ENCODE measurements at regions not wholly inside any gene's neighbourhood (a gene's known extent, or its start where the extent isn't known, plus 50 kb on each side); places are given as distances from the start of the nearest gene placed in this dataset.

- H3K4me1 Mint-ChIP-seq (ENCODE audit: low read depth), result no peaks in the 10 kb centered on the region
- intact Hi-C loops (cut with micrococcal nuclease), result no loop called here
- DNase-seq (ENCODE audit: low spot score), result no peak
- H3K27ac Mint-ChIP-seq, result no peak overlapping the region
- no peaks in the 10 kb centered on the region for H3K36me3 Mint-ChIP-seq (ENCODE audit: low read depth)
- no peak overlapping the region for H3K4me3 Mint-ChIP-seq
- H3K9me3 Mint-ChIP-seq, result no peaks in the 10 kb centered on the region
- H3K27me3 Mint-ChIP-seq (ENCODE audit: insufficient read depth), result no peaks in the 10 kb centered on the region
Measured at GRCh38 chr2:120854014-120854620, 118.4 kb downstream of the GLI2 start.

DNA sequence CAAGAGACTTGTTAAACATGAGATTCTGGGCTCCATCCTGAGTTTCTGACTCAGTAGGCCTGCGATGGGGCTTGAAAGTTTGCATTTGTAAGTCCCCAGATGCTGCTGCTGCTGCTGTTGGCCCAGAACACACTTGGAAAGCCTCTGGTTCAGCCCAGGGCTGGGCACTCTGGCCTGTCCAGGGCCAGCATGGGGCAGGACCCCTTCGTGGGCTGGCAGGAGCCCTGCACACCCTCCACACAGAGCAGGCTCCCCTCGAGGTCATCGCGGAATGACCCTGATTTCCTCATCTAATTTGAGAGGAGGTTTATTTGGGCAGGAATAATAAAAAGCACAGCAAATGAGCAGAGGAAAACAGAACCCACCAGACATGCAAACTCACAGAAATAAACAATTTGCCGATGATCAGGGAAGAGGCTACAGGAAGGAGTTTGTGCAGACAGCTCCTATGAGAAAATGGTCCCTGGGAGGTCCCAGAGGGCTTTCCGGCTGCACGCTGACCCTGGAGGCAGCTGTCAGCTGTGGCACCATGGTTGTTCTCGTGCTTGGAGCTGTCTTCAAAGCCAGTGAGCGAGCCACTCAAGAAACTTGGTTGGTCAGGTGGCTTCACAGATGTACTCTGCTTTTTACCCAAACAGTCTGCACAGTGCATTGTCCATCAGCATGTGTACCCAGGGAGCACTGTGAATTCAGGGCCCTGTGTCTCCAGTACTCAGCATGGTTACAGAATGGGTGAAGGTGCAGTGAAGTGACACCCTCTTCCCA, 119.3 kb downstream of the GLI2 start:
- no peak for DNase-seq (ENCODE audit: low spot score)
- Mint-ChIP-seq H3K27ac (no peak overlapping the region), H3K36me3 (ENCODE audit: low read depth) (no peaks in the 10 kb centered on the region), H3K27me3 (ENCODE audit: insufficient read depth) (no peaks in the 10 kb centered on the region), H3K4me1 (ENCODE audit: low read depth) (no peaks in the 10 kb centered on the region), H3K4me3 (no peak overlapping the region), H3K9me3 (no peaks in the 10 kb centered on the region)
- intact Hi-C loops (cut with micrococcal nuclease), result no loop called here

GRCh38 chr2:120855855-120856405, 120.3 kb downstream of the GLI2 start:
- Mint-ChIP-seq H3K27me3 (ENCODE audit: insufficient read depth) (no peaks in the 10 kb centered on the region), H3K36me3 (ENCODE audit: low read depth) (no peaks in the 10 kb centered on the region), H3K4me1 (ENCODE audit: low read depth) (no peaks in the 10 kb centered on the region), H3K9me3 (no peaks in the 10 kb centered on the region), H3K27ac (no peak overlapping the region), H3K4me3 (no peak overlapping the region)
- DNase-seq (ENCODE audit: low spot score), result no peak
- intact Hi-C loops (cut with micrococcal nuclease), result no loop called here

DNA sequence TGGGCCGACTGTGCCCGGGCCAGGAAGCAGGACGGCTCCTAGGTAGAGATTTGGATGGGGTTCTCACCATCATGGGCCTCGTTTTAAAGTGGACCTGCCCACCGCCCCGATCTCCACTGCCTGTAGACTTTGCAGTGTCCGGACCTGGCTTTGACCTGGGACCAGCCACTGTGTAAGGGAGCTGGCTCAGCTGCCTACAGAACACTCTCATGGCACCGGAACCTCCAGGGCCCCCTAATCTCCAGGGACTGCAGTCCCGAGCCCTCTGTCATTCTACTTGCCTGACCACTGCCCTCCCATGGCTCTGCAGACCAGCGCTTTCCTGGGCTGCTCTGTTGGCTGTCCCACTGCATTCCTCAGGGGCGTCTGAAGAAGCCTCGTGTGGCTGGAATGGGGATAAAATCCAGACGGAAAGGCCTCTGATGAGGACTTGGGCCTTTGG, 120.8 kb downstream of the GLI2 start:
- no peaks in the 10 kb centered on the region for H3K9me3 Mint-ChIP-seq
- intact Hi-C loops (cut with micrococcal nuclease), result no loop called here

DNA sequence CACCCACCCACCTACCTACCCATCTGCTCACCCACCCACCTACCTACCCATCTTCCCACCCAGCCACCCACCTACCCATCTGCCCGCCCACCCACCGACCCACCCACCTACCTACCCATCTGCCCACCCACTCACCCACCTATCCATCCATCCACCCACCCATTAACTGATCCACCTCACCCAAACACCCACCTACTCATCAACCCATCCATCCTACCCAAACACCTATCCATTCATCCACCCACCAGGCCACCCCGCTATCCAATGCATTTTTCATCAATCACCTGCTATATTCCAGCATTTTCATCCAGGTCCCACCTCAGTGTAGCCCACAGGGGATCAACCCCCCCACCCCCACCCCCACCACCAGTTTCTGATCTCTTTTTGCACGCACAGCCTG, 121.8 kb downstream of the GLI2 start:
- Mint-ChIP-seq H3K4me1 (ENCODE audit: low read depth) (no peaks in the 10 kb centered on the region), H3K27me3 (ENCODE audit: insufficient read depth) (no peaks in the 10 kb centered on the region), H3K9me3 (no peaks in the 10 kb centered on the region), H3K4me3 (no peak overlapping the region), H3K36me3 (ENCODE audit: low read depth) (no peaks in the 10 kb centered on the region), H3K27ac (no peak overlapping the region)
- intact Hi-C loops (cut with micrococcal nuclease), result no loop called here
- DNase-seq (ENCODE audit: low spot score), result no peak

More for the DNA sequence above, 120.8 kb downstream of the GLI2 start:
- DNase-seq (ENCODE audit: low spot score), result no peak
- H3K27ac Mint-ChIP-seq, result no peak overlapping the region
- no peak overlapping the region for H3K4me3 Mint-ChIP-seq
- no peaks in the 10 kb centered on the region for H3K4me1 Mint-ChIP-seq (ENCODE audit: low read depth)
- no peaks in the 10 kb centered on the region for H3K36me3 Mint-ChIP-seq (ENCODE audit: low read depth)
- no peaks in the 10 kb centered on the region for H3K27me3 Mint-ChIP-seq (ENCODE audit: insufficient read depth)

DNA sequence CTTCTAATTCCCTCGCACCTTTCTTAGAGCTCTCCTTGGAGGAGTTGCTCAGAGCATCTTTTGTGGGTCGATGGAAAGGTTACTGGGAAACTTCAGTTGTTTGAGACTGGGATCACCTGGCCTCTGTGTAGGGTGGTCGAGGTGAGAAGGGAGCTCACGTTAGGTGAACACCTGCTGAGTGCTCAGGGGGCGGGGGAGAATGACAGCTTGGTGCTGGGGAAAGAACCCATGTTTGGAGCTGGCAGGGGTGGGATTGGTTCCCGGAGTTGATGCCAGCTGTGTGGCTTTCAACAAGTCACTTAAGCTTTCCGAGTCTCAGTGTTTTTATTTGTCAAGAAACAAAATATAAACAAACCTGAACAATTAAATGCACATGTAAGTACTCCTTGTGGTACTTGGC, 122.3 kb downstream of the GLI2 start:
- no peaks in the 10 kb centered on the region for H3K4me1 Mint-ChIP-seq (ENCODE audit: low read depth)

GRCh38 chr2:120858361-120859106, 122.9 kb downstream of the GLI2 start:
- no peaks in the 10 kb centered on the region for H3K36me3 Mint-ChIP-seq (ENCODE audit: low read depth)
- intact Hi-C loops (cut with micrococcal nuclease), result no loop called here
- H3K4me1 Mint-ChIP-seq (ENCODE audit: low read depth), result no peaks in the 10 kb centered on the region
- no peaks in the 10 kb centered on the region for H3K27me3 Mint-ChIP-seq (ENCODE audit: insufficient read depth)
- H3K9me3 Mint-ChIP-seq, result no peaks in the 10 kb centered on the region
- H3K4me3 Mint-ChIP-seq, result no peak overlapping the region
- no peak overlapping the region for H3K27ac Mint-ChIP-seq
- no peak for DNase-seq (ENCODE audit: low spot score)

More for the DNA sequence above, 122.3 kb downstream of the GLI2 start:
- no peak for DNase-seq (ENCODE audit: low spot score)
- intact Hi-C loops (cut with micrococcal nuclease), result no loop called here
- Mint-ChIP-seq H3K36me3 (ENCODE audit: low read depth) (no peaks in the 10 kb centered on the region), H3K9me3 (no peaks in the 10 kb centered on the region), H3K27ac (no peak overlapping the region), H3K4me3 (no peak overlapping the region), H3K27me3 (ENCODE audit: insufficient read depth) (no peaks in the 10 kb centered on the region)

- Mint-ChIP-seq H3K27ac (no peak overlapping the region), H3K4me3 (no peak overlapping the region), H3K27me3 (ENCODE audit: insufficient read depth) (no peaks in the 10 kb centered on the region), H3K4me1 (ENCODE audit: low read depth) (no peaks in the 10 kb centered on the region), H3K9me3 (no peaks in the 10 kb centered on the region), H3K36me3 (ENCODE audit: low read depth) (no peaks in the 10 kb centered on the region)
- DNase-seq (ENCODE audit: low spot score), result no peak
- intact Hi-C loops (cut with micrococcal nuclease), result no loop called here
Measured at GRCh38 chr2:120859128-120859527, 123.5 kb downstream of the GLI2 start.

DNA sequence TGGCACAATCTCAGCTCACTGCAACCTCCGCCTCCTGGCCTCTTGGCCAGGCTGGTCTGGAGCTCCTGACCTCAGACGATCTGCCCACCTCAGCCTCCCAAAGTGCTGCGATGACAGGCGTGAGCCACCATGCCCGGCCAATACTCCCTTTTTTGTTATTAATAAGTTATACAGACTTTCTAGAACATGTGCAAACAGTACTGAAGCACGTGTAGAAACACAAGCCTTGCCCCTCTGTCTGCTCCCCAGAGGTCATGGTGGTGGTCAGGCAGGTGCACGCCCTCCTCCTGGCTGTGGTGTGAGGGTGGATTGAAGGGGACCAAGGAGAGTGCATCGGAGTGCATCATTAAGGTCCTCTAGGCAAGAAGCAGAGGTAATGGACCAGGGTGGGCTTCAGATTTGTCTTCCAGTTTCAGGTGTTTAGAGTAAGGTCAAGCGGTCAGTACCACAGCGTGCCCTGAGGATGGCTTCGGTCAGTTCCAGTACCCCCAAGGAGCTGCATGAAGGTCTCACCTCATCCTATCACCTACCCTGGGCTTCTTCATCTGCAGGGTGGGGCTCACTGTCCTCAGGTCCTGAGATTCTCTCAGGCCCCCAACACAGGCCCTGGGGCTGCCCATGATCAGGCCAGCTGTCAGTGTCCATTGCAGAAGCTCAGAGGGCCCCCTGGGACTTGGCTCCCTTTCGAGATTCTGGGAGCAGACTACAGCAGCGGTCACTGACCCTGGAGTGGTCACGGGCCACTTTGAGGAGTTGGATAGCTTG, 124.3 kb downstream of the GLI2 start:
- no peaks in the 10 kb centered on the region for H3K36me3 Mint-ChIP-seq (ENCODE audit: low read depth)
- H3K4me1 Mint-ChIP-seq (ENCODE audit: low read depth), result no peaks in the 10 kb centered on the region
- intact Hi-C loops (cut with micrococcal nuclease), result no loop called here
- no peak overlapping the region for H3K4me3 Mint-ChIP-seq
- H3K27me3 Mint-ChIP-seq (ENCODE audit: insufficient read depth), result no peaks in the 10 kb centered on the region
- DNase-seq (ENCODE audit: low spot score), result no peak
- no peak overlapping the region for H3K27ac Mint-ChIP-seq
- no peaks in the 10 kb centered on the region for H3K9me3 Mint-ChIP-seq

- Mint-ChIP-seq H3K36me3 (ENCODE audit: low read depth) (no peaks in the 10 kb centered on the region), H3K9me3 (no peaks in the 10 kb centered on the region), H3K27me3 (ENCODE audit: insufficient read depth) (no peaks in the 10 kb centered on the region), H3K4me3 (no peak overlapping the region), H3K4me1 (ENCODE audit: low read depth) (no peaks in the 10 kb centered on the region), H3K27ac (no peak overlapping the region)
- intact Hi-C loops (cut with micrococcal nuclease), result no loop called here
- no peak for DNase-seq (ENCODE audit: low spot score)
Measured at GRCh38 chr2:120860579-120860922, 124.9 kb downstream of the GLI2 start.

DNA sequence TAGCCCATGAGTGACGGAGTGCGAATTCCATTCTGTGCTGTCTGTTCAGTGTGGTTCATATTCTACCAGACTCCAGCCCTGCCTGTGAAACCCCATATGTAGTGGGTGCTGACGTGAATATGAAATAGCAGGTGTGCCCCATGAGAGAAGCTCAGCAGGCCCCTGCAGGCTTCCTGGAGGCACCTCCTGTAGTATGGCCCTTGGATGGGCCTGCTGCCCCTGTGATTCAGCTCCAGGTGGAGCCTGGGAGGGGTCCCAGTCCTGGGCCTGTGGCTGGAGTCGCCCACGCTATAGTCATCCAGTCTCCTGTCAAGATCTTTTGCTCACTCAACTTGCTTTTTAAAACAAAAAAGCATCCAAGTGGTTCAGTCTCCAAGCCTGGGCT, 125.5 kb downstream of the GLI2 start:
- H3K27ac Mint-ChIP-seq, result no peak overlapping the region
- no peaks in the 10 kb centered on the region for H3K27me3 Mint-ChIP-seq (ENCODE audit: insufficient read depth)
- H3K4me3 Mint-ChIP-seq, result no peak overlapping the region
- H3K4me1 Mint-ChIP-seq (ENCODE audit: low read depth), result no peaks in the 10 kb centered on the region
- H3K36me3 Mint-ChIP-seq (ENCODE audit: low read depth), result no peaks in the 10 kb centered on the region
- intact Hi-C loops (cut with micrococcal nuclease), result no loop called here
- no peaks in the 10 kb centered on the region for H3K9me3 Mint-ChIP-seq
- DNase-seq (ENCODE audit: low spot score), result no peak

DNA sequence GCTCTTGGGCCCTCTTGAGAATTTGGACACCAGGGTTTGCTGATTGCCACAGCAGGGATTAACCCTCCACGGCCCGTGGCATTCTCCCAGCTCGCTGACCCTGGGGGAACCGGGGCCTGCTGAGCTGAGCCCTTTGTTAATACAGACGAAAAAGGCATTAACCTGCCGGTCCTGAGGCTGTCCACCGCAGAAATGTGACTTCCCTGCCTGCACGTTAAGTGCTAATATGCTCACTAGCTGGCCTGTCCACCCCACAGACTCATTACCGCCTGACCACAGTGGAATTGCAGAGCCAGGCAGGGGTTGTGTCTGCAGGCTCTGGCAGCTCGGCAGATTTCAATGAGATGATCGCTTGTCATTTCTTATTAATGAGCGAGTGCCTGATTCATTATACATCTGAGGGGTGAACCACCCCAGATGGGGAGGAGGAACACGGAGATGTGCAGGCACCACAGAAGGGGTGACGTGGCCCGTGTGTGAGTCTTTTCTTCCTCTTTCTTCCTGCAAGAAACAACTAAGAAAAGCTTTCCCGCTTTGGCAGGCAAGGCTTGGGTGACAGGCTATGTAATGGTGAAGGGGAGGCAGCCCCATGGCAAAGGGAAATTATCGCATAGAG, 126.0 kb downstream of the GLI2 start:
- no peaks in the 10 kb centered on the region for H3K4me1 Mint-ChIP-seq (ENCODE audit: low read depth)
- DNase-seq (ENCODE audit: low spot score), result no peak
- no peaks in the 10 kb centered on the region for H3K36me3 Mint-ChIP-seq (ENCODE audit: low read depth)
- H3K27me3 Mint-ChIP-seq (ENCODE audit: insufficient read depth), result no peaks in the 10 kb centered on the region
- intact Hi-C loops (cut with micrococcal nuclease), result no loop called here
- H3K4me3 Mint-ChIP-seq, result no peak overlapping the region
- no peak overlapping the region for H3K27ac Mint-ChIP-seq
- no peaks in the 10 kb centered on the region for H3K9me3 Mint-ChIP-seq
